Cardiac fibroblast (primary cell): ENCODE measurements at regions not wholly inside any gene's neighbourhood (a gene's known extent, or its start where the extent isn't known, plus 50 kb on each side); places are given as distances from the start of the nearest gene placed in this dataset.
"Not testable (repeated sequence)": the region's sequence is repeated elsewhere in the genome, so short reads cannot be mapped to it uniquely, and the experiment has no call there.

Experiments
- DNase-seq, 2 donors: peaks; one replicate each; pipeline versions ENCODE4 v3.0.0 to v3.0.0-alpha.2; 2010; ENCODE audit warnings: low read depth in 2 of 2
- H3K4me3 ChIP-seq, 2 donors: replicated peaks in 1 of 2; 1 replicate in 1 of 2; 2 replicates in 1 of 2; pipeline ENCODE4 v1.5.1; 2011; ENCODE audit warnings: low read depth in 2 of 2, low read length in 2 of 2, mild to moderate bottlenecking in 2 of 2, moderate library complexity in 1 of 2
- TF ChIP-seq, protein P1 (sequence below): IDR thresholded peaks from one replicate; pipeline ENCODE4 v1.5.1; 2011; ENCODE audit warnings: low read depth, mild to moderate bottlenecking, low read length, inconsistent platforms

DNA sequence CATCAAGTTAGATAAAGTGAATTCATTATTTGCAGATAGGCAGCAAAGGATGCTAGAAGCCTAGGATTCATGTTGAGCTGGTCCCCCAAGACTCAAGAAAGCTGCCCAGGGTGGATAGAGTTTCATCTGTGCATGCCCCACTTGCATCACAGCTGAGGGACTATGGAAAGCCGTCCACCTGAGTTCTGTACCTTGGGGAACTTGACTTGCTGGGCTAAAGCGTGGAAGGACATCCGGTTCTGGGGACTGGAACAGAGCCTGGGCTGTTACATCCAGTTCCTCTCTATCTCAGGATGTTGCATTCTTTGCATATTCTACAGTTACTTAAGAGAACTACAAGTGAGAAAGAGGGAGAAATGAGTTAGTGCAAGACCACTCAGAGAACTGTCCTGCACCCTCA is 458.4 kb downstream of the SHISA9 start:
- H3K4me3 ChIP-seq, result no peak overlapping the region
- TF ChIP-seq, protein P1, sequence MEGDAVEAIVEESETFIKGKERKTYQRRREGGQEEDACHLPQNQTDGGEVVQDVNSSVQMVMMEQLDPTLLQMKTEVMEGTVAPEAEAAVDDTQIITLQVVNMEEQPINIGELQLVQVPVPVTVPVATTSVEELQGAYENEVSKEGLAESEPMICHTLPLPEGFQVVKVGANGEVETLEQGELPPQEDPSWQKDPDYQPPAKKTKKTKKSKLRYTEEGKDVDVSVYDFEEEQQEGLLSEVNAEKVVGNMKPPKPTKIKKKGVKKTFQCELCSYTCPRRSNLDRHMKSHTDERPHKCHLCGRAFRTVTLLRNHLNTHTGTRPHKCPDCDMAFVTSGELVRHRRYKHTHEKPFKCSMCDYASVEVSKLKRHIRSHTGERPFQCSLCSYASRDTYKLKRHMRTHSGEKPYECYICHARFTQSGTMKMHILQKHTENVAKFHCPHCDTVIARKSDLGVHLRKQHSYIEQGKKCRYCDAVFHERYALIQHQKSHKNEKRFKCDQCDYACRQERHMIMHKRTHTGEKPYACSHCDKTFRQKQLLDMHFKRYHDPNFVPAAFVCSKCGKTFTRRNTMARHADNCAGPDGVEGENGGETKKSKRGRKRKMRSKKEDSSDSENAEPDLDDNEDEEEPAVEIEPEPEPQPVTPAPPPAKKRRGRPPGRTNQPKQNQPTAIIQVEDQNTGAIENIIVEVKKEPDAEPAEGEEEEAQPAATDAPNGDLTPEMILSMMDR, result no peak
- no peak for DNase-seq

DNA sequence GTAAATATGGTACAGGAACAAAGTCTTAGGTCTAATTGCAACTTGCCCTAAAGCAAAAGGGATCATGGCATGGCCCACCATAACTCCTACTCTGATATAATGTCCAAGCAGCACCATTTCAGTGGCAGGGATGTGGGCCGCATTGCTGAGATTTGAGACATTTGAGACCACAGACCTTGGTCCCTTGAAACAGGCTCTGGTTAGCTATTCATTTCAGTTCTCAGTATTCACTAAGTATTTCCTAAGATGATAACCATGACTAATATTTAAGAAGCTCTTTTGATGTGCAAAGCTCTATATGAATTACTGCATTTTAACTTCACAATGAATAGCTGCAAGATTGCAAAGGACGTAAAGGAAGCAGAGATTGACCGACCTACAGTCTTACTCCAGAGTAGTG is 471.0 kb downstream of the SHISA9 start:
- no peak overlapping the region for H3K4me3 ChIP-seq
- TF ChIP-seq, protein P1, result no peak
- DNase-seq, result no peak

DNA sequence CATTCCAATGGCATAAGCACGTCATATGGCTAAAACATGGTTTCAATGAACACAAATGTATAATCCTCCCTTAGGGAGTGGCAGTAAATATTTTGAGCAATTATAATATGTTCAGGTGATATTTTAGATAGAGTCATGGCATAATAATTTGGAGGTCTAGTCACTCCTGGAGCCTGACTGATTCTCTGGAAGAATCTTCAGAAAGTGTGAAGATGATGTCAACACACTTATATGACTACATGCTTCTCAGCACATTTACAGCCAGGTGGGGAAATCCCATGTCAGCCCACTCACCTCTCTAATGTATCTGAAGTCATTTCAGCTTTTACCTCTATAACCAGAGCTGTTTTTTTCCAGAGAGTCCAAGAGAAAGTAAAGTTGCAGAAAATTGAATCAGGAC is 474.8 kb downstream of the SHISA9 start:
- DNase-seq, result no peak
- H3K4me3 ChIP-seq, result no peak overlapping the region
- TF ChIP-seq, protein P1, result no peak

DNA sequence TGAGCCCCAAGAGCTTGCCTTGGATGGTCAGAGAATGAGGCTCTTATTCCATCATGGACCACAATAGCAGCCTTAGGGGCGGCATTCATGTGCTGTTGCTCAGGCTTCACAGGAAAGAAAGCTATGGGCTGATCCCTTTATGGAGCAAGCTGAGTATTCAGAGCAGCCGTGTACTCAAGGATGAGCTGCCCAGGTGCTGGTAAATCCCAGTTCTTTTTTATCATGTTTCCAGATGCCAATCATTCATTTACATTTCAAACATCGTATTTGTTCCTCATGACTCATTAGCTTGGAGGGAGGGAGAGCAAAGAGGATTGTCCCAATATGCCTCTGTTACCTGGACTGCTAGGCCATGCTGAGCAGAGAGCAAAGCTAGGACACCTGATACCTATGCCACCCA is 475.7 kb downstream of the SHISA9 start:
- H3K4me3 ChIP-seq, result no peak overlapping the region
- TF ChIP-seq, protein P1, result no peak
- no peak for DNase-seq

DNA sequence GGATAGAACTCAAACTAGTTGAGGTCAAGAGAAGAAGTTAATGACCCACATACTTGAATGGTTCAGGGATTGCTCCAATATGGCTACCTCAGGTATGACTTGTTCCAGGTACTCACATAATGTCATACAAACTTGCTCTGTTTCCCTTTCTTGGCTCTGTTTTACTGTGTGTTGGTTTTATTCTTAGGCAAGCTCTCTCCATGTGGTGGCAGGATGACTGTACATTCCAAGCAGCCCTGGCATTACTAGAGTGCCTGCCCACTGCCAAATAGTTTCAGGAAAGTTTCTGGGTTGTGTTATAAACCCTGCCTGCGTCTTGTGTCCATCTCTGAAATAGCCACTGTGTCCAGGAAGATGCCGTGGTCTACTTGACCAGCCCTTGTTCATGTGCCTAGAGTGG is 476.8 kb downstream of the SHISA9 start:
- DNase-seq, result no peak
- TF ChIP-seq, protein P1, result no peak

DNA sequence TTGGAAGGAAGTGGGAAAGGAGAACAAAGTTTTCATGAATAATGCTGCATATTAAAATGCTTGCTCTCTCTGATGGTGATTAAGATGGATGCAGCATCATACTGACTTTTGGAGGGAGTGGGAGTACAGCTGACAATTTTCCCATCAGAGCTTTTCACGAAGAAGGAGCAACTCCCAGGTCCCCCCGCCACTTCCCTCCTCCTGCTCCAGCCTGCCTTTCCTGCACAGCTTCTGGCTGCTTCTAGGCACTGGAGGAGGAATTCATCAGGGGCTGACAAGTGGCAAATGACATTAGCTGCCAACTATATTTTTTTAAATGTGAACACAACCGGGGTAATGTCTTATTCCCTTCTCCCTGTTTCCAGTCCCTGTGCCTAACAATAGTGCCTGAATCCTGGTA is 477.9 kb downstream of the SHISA9 start:
- H3K4me3 ChIP-seq, result no peak overlapping the region
- DNase-seq, result no peak
- TF ChIP-seq, protein P1, result no peak

More for the DNA sequence above, 476.8 kb downstream of the SHISA9 start:
- H3K4me3 ChIP-seq, result no peak overlapping the region

DNA sequence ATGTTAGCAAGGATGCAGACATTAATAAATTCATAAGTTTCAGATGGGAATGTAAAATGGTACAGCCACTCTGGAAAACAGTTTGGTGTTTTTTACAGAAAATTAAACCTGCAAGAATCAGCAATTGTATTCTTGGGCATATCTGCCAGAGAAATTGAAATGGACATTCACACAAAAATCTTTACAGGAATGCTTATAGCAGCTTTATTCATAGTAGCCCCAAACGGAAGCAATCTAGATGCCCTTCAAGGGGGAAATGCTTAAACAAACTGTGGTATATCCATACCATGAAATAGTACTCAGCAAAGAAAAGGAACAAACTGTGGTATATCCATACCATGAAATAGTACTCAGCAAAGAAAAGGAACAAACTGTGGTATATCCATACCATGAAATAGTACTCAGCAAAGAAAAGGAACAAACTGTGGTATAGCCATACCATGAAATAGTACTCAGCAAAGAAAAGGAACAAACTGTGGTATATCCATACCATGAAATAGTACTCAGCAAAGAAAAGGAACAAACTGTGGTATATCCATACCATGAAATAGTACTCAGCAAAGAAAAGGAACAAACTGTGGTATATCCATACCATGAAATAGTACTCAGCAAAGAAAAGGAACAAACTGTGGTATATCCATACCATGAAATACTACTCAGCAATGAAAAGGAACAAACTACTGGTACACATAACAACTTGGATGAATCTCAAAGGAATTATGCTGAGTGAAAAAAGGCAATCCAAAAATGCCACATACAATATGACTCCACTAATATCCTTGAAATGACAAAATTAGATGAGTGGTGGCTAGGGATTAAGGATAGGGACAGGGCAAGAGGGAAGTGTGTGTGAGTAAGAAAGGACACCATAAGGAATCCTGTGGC is 484.0 kb downstream of the SHISA9 start:
- H3K4me3 ChIP-seq, DNase-seq: not testable (repeated sequence)
